GM12873 (cell line): ENCODE measurements at regions not wholly inside any gene's neighbourhood (a gene's known extent, or its start where the extent isn't known, plus 50 kb on each side); places are given as distances from the start of the nearest gene placed in this dataset.

Source experiments
- CTCF ChIP-seq: IDR thresholded peaks from 2 replicates; pipeline ENCODE4 v1.5.1; 2012; ENCODE audit warnings: low read depth, mild to moderate bottlenecking, moderate library complexity, low read length, control low read depth; ENCODE audit not compliant: insufficient read depth; ENCODE audit errors: missing control alignments

- TF ChIP-seq CTCF, result no peak
Observed at GRCh38 chr1:106746448-106747085, 309.9 kb upstream of the PRMT6 start.

GRCh38 chr1:106747232-106747631, 309.2 kb upstream of the PRMT6 start:
- no peak for TF ChIP-seq CTCF

- TF ChIP-seq CTCF, result no peak
Observed at GRCh38 chr1:106747791-106748190, 308.7 kb upstream of the PRMT6 start.

GRCh38 chr1:106748606-106749005, 307.9 kb upstream of the PRMT6 start:
- no peak for TF ChIP-seq CTCF

- TF ChIP-seq CTCF, result no peak
Observed at GRCh38 chr1:106749491-106749890, 307.0 kb upstream of the PRMT6 start.

GRCh38 chr1:106749906-106750305, 306.6 kb upstream of the PRMT6 start:
- TF ChIP-seq CTCF, result no peak

- TF ChIP-seq CTCF, result no peak
Observed at GRCh38 chr1:106751002-106751401, 305.5 kb upstream of the PRMT6 start.
